Osteoblast (primary cell): ENCODE measurements at regions not wholly inside any gene's neighbourhood (a gene's known extent, or its start where the extent isn't known, plus 50 kb on each side); places are given as distances from the start of the nearest gene placed in this dataset.

Source experiments
- DNase-seq: peaks from one replicate; pipeline ENCODE4 v3.0.0; 2011; ENCODE audit warnings: low spot score, mixed read lengths; ENCODE audit not compliant: insufficient read length; ENCODE audit errors: missing footprints
- H2AFZ ChIP-seq: 2 replicates; pipeline ENCODE4 v1.6.0; 2011; ENCODE audit warnings: mild to moderate bottlenecking, low read length
- H3K27ac ChIP-seq: 2 replicates; pipeline ENCODE4 v1.5.1; 2011; ENCODE audit warnings: mild to moderate bottlenecking, low read depth, low read length, moderate library complexity
- H3K27me3 ChIP-seq: 2 replicates; pipeline ENCODE4 v1.6.0; 2012; ENCODE audit warnings: mild to moderate bottlenecking, control low read depth, inconsistent platforms, low read length, moderate library complexity; ENCODE audit not compliant: insufficient read depth
- H3K36me3 ChIP-seq: 2 replicates; pipeline ENCODE4 v1.5.1; 2011; ENCODE audit warnings: mild to moderate bottlenecking, low read length, control low read depth, moderate library complexity; ENCODE audit not compliant: insufficient read depth
- H3K4me1 ChIP-seq: 2 replicates; pipeline ENCODE4 v1.5.1; 2011; ENCODE audit warnings: mild to moderate bottlenecking, low read length, control low read depth, moderate library complexity; ENCODE audit not compliant: insufficient read depth
- H3K4me2 ChIP-seq: 2 replicates; pipeline ENCODE4 v1.6.0; 2011; ENCODE audit warnings: mild to moderate bottlenecking, low read length; ENCODE audit not compliant: insufficient read depth
- H3K4me3 ChIP-seq: fragments of 200-600 bp; sonication (generic); 3 replicates; pipeline ENCODE4 v1.5.1; 2012; ENCODE audit warnings: mild to moderate bottlenecking, low read length, inconsistent platforms; ENCODE audit not compliant: insufficient read depth
- H3K79me2 ChIP-seq: 2 replicates; pipeline ENCODE4 v1.6.0; 2012; ENCODE audit warnings: mild to moderate bottlenecking, low read length, control low read depth, inconsistent platforms; ENCODE audit not compliant: insufficient read depth
- H3K9me3 ChIP-seq: 2 replicates; pipeline ENCODE4 v1.5.1; 2011; ENCODE audit warnings: low read depth, low read length, control low read depth
- H4K20me1 ChIP-seq: 2 replicates; pipeline ENCODE4 v1.6.0; 2012; ENCODE audit warnings: mild to moderate bottlenecking, low read length, control low read depth; ENCODE audit not compliant: insufficient read depth
- TF ChIP-seq, protein P1 (sequence below): IDR thresholded peaks from 2 replicates; pipeline ENCODE4 v1.5.1; 2011; ENCODE audit warnings: mild to moderate bottlenecking, low read depth, low read length, moderate library complexity; ENCODE audit errors: extremely low read depth

DNA sequence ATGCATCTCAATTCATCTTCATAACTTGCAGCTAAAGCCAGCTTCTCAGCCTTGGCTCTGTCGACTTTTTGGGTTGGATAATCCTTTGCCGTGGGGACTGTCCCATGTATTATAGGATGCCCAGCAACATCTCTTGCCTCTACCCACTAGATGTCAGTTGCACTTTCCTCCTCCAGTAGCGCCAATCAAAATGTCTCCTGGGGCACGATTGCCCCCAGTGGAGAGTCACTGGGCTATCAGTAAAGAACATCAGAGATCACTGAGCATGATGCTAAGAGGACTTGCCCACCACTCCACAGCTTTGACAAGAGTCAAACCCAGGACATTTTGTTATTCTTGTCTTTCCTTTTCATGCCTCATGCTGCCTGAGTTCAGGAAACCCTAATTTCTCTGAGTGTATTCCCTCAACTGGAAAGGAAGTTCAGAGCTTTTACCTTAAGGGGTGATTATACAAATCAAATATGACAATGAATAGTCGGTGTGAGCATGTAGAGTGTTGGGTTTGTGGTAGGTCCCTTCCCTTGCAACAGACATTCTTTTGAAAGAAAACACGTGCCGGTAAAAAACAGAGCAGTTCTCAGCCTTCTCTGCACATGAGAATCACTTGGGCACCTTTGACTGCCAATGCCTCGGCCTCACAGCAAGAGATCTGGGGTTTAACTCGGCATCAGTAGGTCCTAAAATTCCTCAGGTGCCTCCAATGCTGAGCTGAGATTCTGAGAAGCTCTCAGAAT is 980.6 kb downstream of the VRK1 start:
- Histone ChIP-seq H3K27ac (no peak overlapping the region), H3K4me1 (no peaks in the 10 kb centered on the region), H3K79me2 (no peaks in the 10 kb centered on the region), H3K36me3 (no peaks in the 10 kb centered on the region), H3K27me3 (no peaks in the 10 kb centered on the region), H2AFZ (no peak overlapping the region), H3K4me3 (no peak overlapping the region), H3K4me2 (no peak overlapping the region), H3K9me3 (peaks cover 3% of the 10 kb centered on the region), H4K20me1 (no peaks in the 10 kb centered on the region)
- DNase-seq = no peak
- TF ChIP-seq, protein P1, sequence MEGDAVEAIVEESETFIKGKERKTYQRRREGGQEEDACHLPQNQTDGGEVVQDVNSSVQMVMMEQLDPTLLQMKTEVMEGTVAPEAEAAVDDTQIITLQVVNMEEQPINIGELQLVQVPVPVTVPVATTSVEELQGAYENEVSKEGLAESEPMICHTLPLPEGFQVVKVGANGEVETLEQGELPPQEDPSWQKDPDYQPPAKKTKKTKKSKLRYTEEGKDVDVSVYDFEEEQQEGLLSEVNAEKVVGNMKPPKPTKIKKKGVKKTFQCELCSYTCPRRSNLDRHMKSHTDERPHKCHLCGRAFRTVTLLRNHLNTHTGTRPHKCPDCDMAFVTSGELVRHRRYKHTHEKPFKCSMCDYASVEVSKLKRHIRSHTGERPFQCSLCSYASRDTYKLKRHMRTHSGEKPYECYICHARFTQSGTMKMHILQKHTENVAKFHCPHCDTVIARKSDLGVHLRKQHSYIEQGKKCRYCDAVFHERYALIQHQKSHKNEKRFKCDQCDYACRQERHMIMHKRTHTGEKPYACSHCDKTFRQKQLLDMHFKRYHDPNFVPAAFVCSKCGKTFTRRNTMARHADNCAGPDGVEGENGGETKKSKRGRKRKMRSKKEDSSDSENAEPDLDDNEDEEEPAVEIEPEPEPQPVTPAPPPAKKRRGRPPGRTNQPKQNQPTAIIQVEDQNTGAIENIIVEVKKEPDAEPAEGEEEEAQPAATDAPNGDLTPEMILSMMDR = no peak

DNA sequence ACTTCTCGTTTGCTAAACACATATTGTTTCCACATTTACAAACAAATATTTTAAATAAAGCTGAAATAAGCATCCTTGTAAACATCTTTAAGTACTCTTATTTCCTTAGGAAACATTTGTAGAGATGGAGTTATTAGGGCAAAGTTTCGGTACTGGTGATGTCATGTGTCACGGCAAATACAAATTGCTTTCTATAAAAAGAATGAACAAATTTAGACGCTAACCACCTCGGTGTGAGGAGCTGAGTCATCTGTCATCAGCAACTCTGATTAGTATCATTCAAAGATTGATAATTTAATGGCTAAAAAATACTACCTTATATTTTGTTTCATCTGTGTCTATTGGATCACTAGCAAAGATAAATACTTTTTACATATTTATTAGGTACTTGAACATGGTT is 982.0 kb downstream of the VRK1 start:
- Histone ChIP-seq H3K9me3 (peaks cover 3% of the 10 kb centered on the region), H3K27ac (no peak overlapping the region), H3K4me2 (no peak overlapping the region), H3K27me3 (no peaks in the 10 kb centered on the region), H2AFZ (no peak overlapping the region), H3K4me3 (no peak overlapping the region), H3K79me2 (no peaks in the 10 kb centered on the region), H3K4me1 (no peaks in the 10 kb centered on the region), H4K20me1 (no peaks in the 10 kb centered on the region), H3K36me3 (no peaks in the 10 kb centered on the region)
- TF ChIP-seq, protein P1 = no peak
- DNase-seq = no peak

DNA sequence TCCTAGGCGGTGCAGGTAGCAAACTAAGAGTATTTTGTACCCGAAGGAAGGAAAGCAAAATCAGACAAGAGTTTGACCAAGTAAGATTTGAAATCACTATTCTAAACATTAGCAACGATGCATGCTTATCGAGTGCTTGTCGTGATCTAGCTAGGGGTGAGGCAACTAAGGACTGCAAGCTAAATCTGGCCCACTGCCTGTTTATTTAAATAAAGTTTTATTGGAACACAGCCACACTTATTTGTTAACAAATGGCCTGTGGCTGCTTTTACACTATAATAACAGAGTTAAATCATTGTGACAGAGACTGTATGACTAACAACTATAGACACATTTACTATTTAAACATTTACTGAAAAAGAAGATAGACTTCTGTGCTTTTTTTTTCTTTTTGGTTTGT is 983.6 kb downstream of the VRK1 start:
- no peak overlapping the region for H2AFZ ChIP-seq
- H3K36me3 ChIP-seq = no peaks in the 10 kb centered on the region
- no peaks in the 10 kb centered on the region for H3K27me3 ChIP-seq
- no peak for DNase-seq
- TF ChIP-seq, protein P1 = no peak
- H3K9me3 ChIP-seq = peaks cover 3% of the 10 kb centered on the region
- no peak overlapping the region for H3K4me2 ChIP-seq
- no peak overlapping the region for H3K4me3 ChIP-seq
- H3K4me1 ChIP-seq = no peaks in the 10 kb centered on the region
- no peak overlapping the region for H3K27ac ChIP-seq
- H3K79me2 ChIP-seq = no peaks in the 10 kb centered on the region
- no peaks in the 10 kb centered on the region for H4K20me1 ChIP-seq

DNA sequence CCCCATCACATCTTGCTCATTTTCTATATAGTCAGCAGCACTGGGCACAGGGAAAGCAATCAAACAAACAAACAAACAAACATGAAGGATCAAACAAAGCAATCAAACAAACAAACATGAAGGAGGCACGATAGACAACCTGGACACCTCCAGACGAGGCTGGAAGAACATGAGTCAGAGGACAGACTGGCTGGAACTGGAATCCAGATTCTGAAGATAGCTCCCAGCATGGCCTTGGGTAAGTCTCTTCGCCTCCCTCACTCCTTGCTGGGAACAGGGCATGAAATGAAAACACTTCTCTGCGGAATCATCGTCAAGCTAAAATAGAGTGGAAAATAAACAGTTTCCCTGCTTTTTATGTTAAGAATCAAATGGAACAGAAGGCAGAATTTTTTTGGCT is 984.8 kb downstream of the VRK1 start:
- Histone ChIP-seq H3K27me3 (no peaks in the 10 kb centered on the region), H3K4me3 (no peak overlapping the region), H3K36me3 (no peaks in the 10 kb centered on the region), H3K27ac (no peak overlapping the region), H2AFZ (no peak overlapping the region), H3K9me3 (peaks cover 3% of the 10 kb centered on the region), H3K4me2 (no peak overlapping the region), H3K4me1 (no peaks in the 10 kb centered on the region), H4K20me1 (no peaks in the 10 kb centered on the region), H3K79me2 (no peaks in the 10 kb centered on the region)
- TF ChIP-seq, protein P1 = no peak
- DNase-seq = no peak
